GM23248 (cell line): ENCODE measurements at regions not wholly inside any gene's neighbourhood (a gene's known extent, or its start where the extent isn't known, plus 50 kb on each side); places are given as distances from the start of the nearest gene placed in this dataset.

Experiments used
- DNase-seq: peaks from one replicate; pipeline ENCODE4 v3.0.0-alpha.2; 2015
- H2AFZ ChIP-seq: fragments of 200-600 bp; sonication (generic); 2 replicates; pipeline ENCODE4 v1.6.1; 2016; ENCODE audit warnings: antibody characterized with exemption
- H3F3A ChIP-seq: fragments of 200-600 bp; sonication (generic); 2 replicates; pipeline ENCODE4 v1.6.1; 2016; ENCODE audit warnings: mild to moderate bottlenecking, antibody characterized with exemption, mixed run types; ENCODE audit not compliant: insufficient read depth
- H3K27ac ChIP-seq: fragments of 200-600 bp; sonication (generic); 2 replicates; pipeline ENCODE4 v1.5.1; 2016; ENCODE audit warnings: mild to moderate bottlenecking
- H3K27me3 ChIP-seq: fragments of 200-600 bp; sonication (generic); replicated peaks from 2 replicates; pipeline ENCODE4 v1.6.1; 2016; ENCODE audit warnings: mild to moderate bottlenecking; ENCODE audit not compliant: insufficient read depth
- H3K36me3 ChIP-seq: fragments of 200-600 bp; sonication (generic); 2 replicates; pipeline ENCODE4 v1.6.1; 2016; ENCODE audit warnings: low read depth, mild to moderate bottlenecking
- H3K4me1 ChIP-seq: fragments of 200-600 bp; sonication (generic); 2 replicates; pipeline ENCODE4 v1.6.1; 2016; ENCODE audit warnings: mild to moderate bottlenecking; ENCODE audit not compliant: insufficient read depth
- H3K4me2 ChIP-seq: fragments of 200-600 bp; sonication (generic); one replicate; pipeline ENCODE4 v1.6.1; 2016; ENCODE audit warnings: mild to moderate bottlenecking; ENCODE audit not compliant: unreplicated experiment
- H3K4me3 ChIP-seq: fragments of 200-600 bp; sonication (generic); 2 replicates; pipeline ENCODE4 v1.5.1; 2016; ENCODE audit warnings: mild to moderate bottlenecking
- H3K79me2 ChIP-seq: fragments of 200-600 bp; sonication (generic); 2 replicates; pipeline ENCODE4 v1.6.1; 2016; ENCODE audit warnings: mild to moderate bottlenecking; ENCODE audit not compliant: insufficient read depth
- H3K9ac ChIP-seq: fragments of 200-600 bp; sonication (generic); 2 replicates; pipeline ENCODE4 v1.6.1; 2016; ENCODE audit warnings: mild to moderate bottlenecking
- H3K9me2 ChIP-seq: fragments of 200-600 bp; sonication (generic); 2 replicates; pipeline ENCODE4 v1.6.1; 2016; ENCODE audit warnings: mixed run types, mild to moderate bottlenecking, moderate library complexity; ENCODE audit not compliant: insufficient read depth
- H3K9me3 ChIP-seq: fragments of 200-600 bp; sonication (generic); one replicate; pipeline ENCODE4 v1.6.1; 2017; ENCODE audit warnings: low read depth
- H4K20me1 ChIP-seq: fragments of 200-600 bp; sonication (generic); 2 replicates; pipeline ENCODE4 v1.6.0; 2016; ENCODE audit not compliant: insufficient read depth
- EZH2 ChIP-seq: fragments of 200-600 bp; sonication (generic); IDR thresholded peaks from 2 replicates; pipeline ENCODE4 v1.6.1; 2018; ENCODE audit warnings: antibody characterized with exemption, mild to moderate bottlenecking; ENCODE audit not compliant: insufficient read depth, poor library complexity, severe bottlenecking
- EZH2phosphoT487 ChIP-seq: fragments of 200-600 bp; sonication (generic); IDR thresholded peaks from 2 replicates; pipeline ENCODE4 v1.6.1; 2018; ENCODE audit warnings: antibody characterized with exemption, moderate library complexity, mild to moderate bottlenecking, low read depth; ENCODE audit not compliant: insufficient read depth
- WGBS, 2 experiments: methylation state at CpG; one replicate each; pipeline ENCODE4 v1.1.6; 2015 to 2017; ENCODE audit warnings: low lambda C conversion rate in 2 of 2, low coverage in 1 of 2; ENCODE audit errors: missing lambda C conversion rate in 2 of 2; 5-methylcytosine and 5-hydroxymethylcytosine counted together
- in situ Hi-C: fragments of 300-500 bp; cut with MboI; formaldehyde crosslinking; loops from 2 replicates; pipeline ENCODE4 v1.15.0; 2020

DNA sequence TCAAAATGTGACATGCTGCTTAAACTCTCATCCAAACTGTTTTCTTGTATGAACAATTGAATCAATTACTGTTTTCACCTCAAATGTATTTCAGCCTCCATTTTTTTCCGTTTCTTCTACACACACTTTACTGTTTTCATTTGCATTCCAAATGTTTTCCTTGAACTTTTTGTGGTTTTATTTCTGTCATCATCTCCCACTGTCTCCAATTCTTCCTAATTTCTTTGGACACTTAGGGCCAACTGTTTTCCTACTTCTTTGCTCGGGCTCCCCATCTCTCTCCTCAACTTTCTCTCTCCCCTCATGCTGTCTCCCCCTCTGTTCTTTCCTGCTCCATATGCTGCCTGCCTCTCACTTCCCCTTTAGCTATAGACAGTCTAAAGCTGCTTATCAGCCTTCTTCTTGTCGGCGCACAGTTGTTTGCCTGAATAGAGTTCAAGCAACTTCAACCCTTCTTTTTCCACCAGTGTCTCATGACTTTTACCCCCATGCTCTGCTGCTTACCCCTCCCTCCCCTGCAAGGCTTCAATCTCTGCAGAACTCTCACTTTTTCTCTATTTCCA lies 443.4 kb downstream of the DTWD2 start:
- Histone ChIP-seq H4K20me1 (no peaks in the 10 kb centered on the region), H3K4me3 (no peak overlapping the region), H3K4me2 (no peak overlapping the region), H3K36me3 (no peaks in the 10 kb centered on the region), H3K4me1 (peaks cover 20% of the 10 kb centered on the region), H3K9ac (no peak overlapping the region), H3K9me2 (no peaks in the 10 kb centered on the region), H3K27ac (no peak overlapping the region), H3K27me3 (no peaks in the 10 kb centered on the region), H2AFZ (no peak overlapping the region), H3F3A (peaks cover 21% of the 10 kb centered on the region), H3K9me3 (no peaks in the 10 kb centered on the region), H3K79me2 (no peaks in the 10 kb centered on the region)
- WGBS, 2 experiments = 61 to 69% methylated on average over 4 of the region's 4 CpGs
- TF ChIP-seq EZH2 (no peak), EZH2phosphoT487 (no peak)
- DNase-seq = no peak
- in situ Hi-C loops = no loop called here

DNA sequence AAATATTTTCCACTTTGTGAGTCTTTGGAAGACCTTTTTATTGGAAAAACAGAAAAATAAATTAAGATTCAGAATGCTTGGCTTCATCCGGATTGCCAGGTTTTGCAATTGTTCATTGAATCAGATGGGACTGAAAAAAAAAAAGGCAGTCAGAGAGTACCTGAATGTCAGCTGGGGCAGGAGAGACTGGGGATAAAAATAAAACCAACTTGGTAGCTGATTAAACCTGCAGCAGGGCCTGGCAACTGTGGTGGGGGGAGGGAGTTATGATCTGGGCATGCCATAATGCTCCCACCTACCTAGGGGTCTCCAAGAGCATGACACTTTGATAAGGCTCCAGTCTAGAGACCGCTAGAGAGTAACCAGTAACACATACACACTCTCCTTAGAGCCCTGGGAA lies 454.4 kb downstream of the DTWD2 start:
- Histone ChIP-seq H3K9me3 (no peaks in the 10 kb centered on the region), H3K79me2 (no peaks in the 10 kb centered on the region), H3F3A (no peaks in the 10 kb centered on the region), H4K20me1 (no peaks in the 10 kb centered on the region), H3K27me3 (no peaks in the 10 kb centered on the region), H3K4me1 (no peaks in the 10 kb centered on the region), H3K4me2 (no peak overlapping the region), H3K4me3 (no peak overlapping the region), H3K9ac (no peak overlapping the region), H3K27ac (no peak overlapping the region), H2AFZ (no peak overlapping the region), H3K9me2 (no peaks in the 10 kb centered on the region), H3K36me3 (no peaks in the 10 kb centered on the region)
- in situ Hi-C loops = no loop called here
- 27 to 37% methylated on average over 2 of the region's 2 CpGs for WGBS, 2 experiments
- no peak for DNase-seq
- TF ChIP-seq EZH2phosphoT487 (no peak), EZH2 (no peak)

DNA sequence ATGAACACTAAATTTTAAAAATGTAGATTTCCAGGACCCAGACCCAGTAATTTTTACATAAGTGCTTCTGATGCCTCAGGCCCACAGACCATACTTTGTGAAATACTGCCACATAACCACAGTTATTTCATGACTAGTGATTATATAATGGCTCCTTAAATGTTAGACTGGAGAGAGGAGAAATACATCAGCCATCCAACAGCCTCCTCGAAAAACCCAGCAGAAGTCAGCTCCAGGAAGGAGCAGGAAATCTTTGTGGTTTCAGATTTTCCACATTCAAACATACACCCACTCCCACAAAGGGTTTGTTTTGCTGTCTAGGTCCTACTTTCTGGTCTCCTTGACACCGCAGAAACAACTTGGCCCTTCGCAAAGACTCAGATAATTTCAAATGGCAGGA lies 455.2 kb downstream of the DTWD2 start:
- TF ChIP-seq EZH2phosphoT487 (no peak), EZH2 (no peak)
- no peaks in the 10 kb centered on the region for H3K36me3 ChIP-seq
- no peaks in the 10 kb centered on the region for H3K9me3 ChIP-seq
- H3K79me2 ChIP-seq = no peaks in the 10 kb centered on the region
- H3K27ac ChIP-seq = no peak overlapping the region
- H3K4me1 ChIP-seq = no peaks in the 10 kb centered on the region
- in situ Hi-C loops = no loop called here
- no peaks in the 10 kb centered on the region for H3K9me2 ChIP-seq
- no peak overlapping the region for H3K4me2 ChIP-seq
- no peaks in the 10 kb centered on the region for H3F3A ChIP-seq
- WGBS, 2 experiments = 70 to 77% methylated on average over 3 of the region's 3 CpGs
- no peak overlapping the region for H2AFZ ChIP-seq
- no peak for DNase-seq
- H3K27me3 ChIP-seq = no peaks in the 10 kb centered on the region
- H4K20me1 ChIP-seq = no peaks in the 10 kb centered on the region
- H3K4me3 ChIP-seq = no peak overlapping the region
- no peak overlapping the region for H3K9ac ChIP-seq

DNA sequence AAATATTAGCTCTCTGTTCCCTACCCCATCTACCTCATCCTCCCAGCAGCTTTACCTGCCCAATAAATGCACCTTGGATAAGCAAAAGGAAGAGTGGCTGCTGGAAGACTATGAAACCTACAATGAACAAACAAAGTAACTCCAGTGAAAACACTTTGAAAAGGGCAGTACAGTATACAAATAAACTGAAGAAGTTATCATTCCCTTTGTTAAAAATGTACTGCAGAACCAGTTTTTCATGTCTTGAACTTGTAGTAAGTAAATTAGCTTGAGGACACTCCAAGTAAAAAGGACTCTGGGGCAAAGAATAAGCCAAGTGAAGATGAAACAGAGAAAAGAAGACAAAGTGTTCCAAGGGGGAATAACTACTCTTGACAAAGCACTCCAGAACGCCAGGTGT lies 457.1 kb downstream of the DTWD2 start:
- no peaks in the 10 kb centered on the region for H3F3A ChIP-seq
- DNase-seq = no peak
- 46 to 47% methylated on average over 1 of the region's 1 CpG for WGBS, 2 experiments
- no peaks in the 10 kb centered on the region for H3K9me2 ChIP-seq
- no peaks in the 10 kb centered on the region for H3K4me1 ChIP-seq
- TF ChIP-seq EZH2 (no peak), EZH2phosphoT487 (no peak)
- no peaks in the 10 kb centered on the region for H3K79me2 ChIP-seq
- H3K27me3 ChIP-seq = no peaks in the 10 kb centered on the region
- H4K20me1 ChIP-seq = no peaks in the 10 kb centered on the region
- in situ Hi-C loops = no loop called here
- H3K4me2 ChIP-seq = no peak overlapping the region
- no peak overlapping the region for H3K4me3 ChIP-seq
- no peaks in the 10 kb centered on the region for H3K36me3 ChIP-seq
- no peak overlapping the region for H3K27ac ChIP-seq
- no peak overlapping the region for H2AFZ ChIP-seq
- H3K9me3 ChIP-seq = no peaks in the 10 kb centered on the region
- H3K9ac ChIP-seq = no peak overlapping the region
